Osteoblast (primary cell): ENCODE measurements at regions not wholly inside any gene's neighbourhood (a gene's known extent, or its start where the extent isn't known, plus 50 kb on each side); places are given as distances from the start of the nearest gene placed in this dataset.

Experiments used
- DNase-seq: peaks from one replicate; pipeline ENCODE4 v3.0.0; 2011; ENCODE audit warnings: low spot score, mixed read lengths; ENCODE audit not compliant: insufficient read length; ENCODE audit errors: missing footprints
- H2AFZ ChIP-seq: 2 replicates; pipeline ENCODE4 v1.6.0; 2011; ENCODE audit warnings: mild to moderate bottlenecking, low read length
- H3K27ac ChIP-seq: 2 replicates; pipeline ENCODE4 v1.5.1; 2011; ENCODE audit warnings: mild to moderate bottlenecking, low read depth, low read length, moderate library complexity
- H3K27me3 ChIP-seq: 2 replicates; pipeline ENCODE4 v1.6.0; 2012; ENCODE audit warnings: mild to moderate bottlenecking, control low read depth, inconsistent platforms, low read length, moderate library complexity; ENCODE audit not compliant: insufficient read depth
- H3K36me3 ChIP-seq: 2 replicates; pipeline ENCODE4 v1.5.1; 2011; ENCODE audit warnings: mild to moderate bottlenecking, low read length, control low read depth, moderate library complexity; ENCODE audit not compliant: insufficient read depth
- H3K4me1 ChIP-seq: 2 replicates; pipeline ENCODE4 v1.5.1; 2011; ENCODE audit warnings: mild to moderate bottlenecking, low read length, control low read depth, moderate library complexity; ENCODE audit not compliant: insufficient read depth
- H3K4me2 ChIP-seq: 2 replicates; pipeline ENCODE4 v1.6.0; 2011; ENCODE audit warnings: mild to moderate bottlenecking, low read length; ENCODE audit not compliant: insufficient read depth
- H3K4me3 ChIP-seq: fragments of 200-600 bp; sonication (generic); 3 replicates; pipeline ENCODE4 v1.5.1; 2012; ENCODE audit warnings: mild to moderate bottlenecking, low read length, inconsistent platforms; ENCODE audit not compliant: insufficient read depth
- H3K79me2 ChIP-seq: 2 replicates; pipeline ENCODE4 v1.6.0; 2012; ENCODE audit warnings: mild to moderate bottlenecking, low read length, control low read depth, inconsistent platforms; ENCODE audit not compliant: insufficient read depth
- H3K9me3 ChIP-seq: 2 replicates; pipeline ENCODE4 v1.5.1; 2011; ENCODE audit warnings: low read depth, low read length, control low read depth
- H4K20me1 ChIP-seq: 2 replicates; pipeline ENCODE4 v1.6.0; 2012; ENCODE audit warnings: mild to moderate bottlenecking, low read length, control low read depth; ENCODE audit not compliant: insufficient read depth
- TF ChIP-seq, protein P1 (sequence below): IDR thresholded peaks from 2 replicates; pipeline ENCODE4 v1.5.1; 2011; ENCODE audit warnings: mild to moderate bottlenecking, low read depth, low read length, moderate library complexity; ENCODE audit errors: extremely low read depth

DNA sequence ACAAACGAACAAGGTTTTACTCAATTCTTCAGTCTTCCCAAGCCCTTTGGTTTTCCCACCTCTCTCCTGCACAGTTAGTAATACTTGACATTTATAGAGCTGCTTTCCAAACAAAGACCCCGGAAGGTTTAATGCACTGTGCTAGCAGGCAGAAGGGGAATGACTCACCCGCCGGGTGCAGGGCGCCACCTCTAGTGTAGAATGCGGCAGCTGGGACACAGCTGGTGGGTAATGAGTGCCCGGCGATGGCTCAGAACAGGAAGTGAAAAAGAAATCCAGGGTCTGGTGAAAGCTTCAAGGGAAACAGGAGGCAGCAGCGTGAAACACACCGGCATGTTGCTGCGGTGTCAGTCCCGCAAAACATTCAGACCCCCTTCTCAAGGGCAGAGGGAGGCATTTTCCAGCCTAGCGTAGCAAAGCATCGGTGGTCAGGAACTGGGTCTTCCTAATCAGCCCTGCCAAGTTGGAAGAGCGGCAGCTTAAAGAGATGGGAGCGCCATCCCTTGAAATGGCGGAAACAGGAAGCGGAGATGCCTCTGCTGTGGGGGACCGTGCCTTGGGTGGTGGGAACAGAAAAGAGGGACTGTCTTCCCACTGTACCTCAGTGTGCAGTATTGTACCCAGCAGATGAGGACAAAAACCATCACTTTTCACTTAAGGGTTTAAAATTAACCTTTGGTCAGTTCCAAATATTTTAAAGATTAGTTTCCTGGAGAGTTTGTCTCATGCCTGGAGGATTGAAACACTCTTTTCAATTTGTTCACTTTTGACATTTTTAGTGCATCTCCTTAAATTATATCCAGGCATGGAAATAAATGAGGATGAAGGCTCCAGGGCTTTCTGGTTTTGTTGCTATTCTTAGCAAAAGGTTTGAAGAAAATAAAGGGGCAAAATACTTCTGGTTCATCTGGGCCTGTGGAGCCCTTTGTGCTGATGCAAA is 160.7 kb upstream of the MCTP2 start:
- H3K27ac ChIP-seq, result no peak overlapping the region
- H3K9me3 ChIP-seq, result no peaks in the 10 kb centered on the region
- H2AFZ ChIP-seq, result no peak overlapping the region
- H3K4me1 ChIP-seq, result no peaks in the 10 kb centered on the region
- H3K27me3 ChIP-seq, result no peaks in the 10 kb centered on the region
- DNase-seq, result no peak
- no peaks in the 10 kb centered on the region for H3K79me2 ChIP-seq
- H3K4me2 ChIP-seq, result no peak overlapping the region
- H3K36me3 ChIP-seq, result no peaks in the 10 kb centered on the region
- no peak overlapping the region for H3K4me3 ChIP-seq
- no peaks in the 10 kb centered on the region for H4K20me1 ChIP-seq
- TF ChIP-seq, protein P1, sequence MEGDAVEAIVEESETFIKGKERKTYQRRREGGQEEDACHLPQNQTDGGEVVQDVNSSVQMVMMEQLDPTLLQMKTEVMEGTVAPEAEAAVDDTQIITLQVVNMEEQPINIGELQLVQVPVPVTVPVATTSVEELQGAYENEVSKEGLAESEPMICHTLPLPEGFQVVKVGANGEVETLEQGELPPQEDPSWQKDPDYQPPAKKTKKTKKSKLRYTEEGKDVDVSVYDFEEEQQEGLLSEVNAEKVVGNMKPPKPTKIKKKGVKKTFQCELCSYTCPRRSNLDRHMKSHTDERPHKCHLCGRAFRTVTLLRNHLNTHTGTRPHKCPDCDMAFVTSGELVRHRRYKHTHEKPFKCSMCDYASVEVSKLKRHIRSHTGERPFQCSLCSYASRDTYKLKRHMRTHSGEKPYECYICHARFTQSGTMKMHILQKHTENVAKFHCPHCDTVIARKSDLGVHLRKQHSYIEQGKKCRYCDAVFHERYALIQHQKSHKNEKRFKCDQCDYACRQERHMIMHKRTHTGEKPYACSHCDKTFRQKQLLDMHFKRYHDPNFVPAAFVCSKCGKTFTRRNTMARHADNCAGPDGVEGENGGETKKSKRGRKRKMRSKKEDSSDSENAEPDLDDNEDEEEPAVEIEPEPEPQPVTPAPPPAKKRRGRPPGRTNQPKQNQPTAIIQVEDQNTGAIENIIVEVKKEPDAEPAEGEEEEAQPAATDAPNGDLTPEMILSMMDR, result no peak

DNA sequence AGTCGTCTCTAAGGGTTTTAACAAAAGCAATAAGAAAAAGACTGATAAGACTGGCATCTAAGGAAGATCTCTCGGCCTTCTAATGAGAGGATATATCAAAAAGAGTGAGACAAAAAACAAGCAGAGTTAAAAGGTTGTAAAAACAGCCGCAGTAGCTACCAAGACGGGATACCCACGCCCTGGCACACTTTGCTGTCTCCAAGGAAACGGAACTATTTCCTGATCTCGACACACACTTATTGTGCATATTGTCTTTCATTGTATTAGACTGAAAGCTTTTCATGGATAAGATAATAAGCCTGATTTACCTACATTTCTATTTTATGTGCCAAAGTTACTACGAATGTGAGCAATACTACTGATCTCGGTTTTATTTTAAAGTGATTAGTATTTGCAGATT is 161.5 kb upstream of the MCTP2 start:
- no peaks in the 10 kb centered on the region for H3K36me3 ChIP-seq
- no peaks in the 10 kb centered on the region for H4K20me1 ChIP-seq
- no peak for DNase-seq
- no peaks in the 10 kb centered on the region for H3K27me3 ChIP-seq
- no peaks in the 10 kb centered on the region for H3K4me1 ChIP-seq
- TF ChIP-seq, protein P1, result no peak
- no peak overlapping the region for H3K4me2 ChIP-seq
- H3K9me3 ChIP-seq, result no peaks in the 10 kb centered on the region
- H2AFZ ChIP-seq, result no peak overlapping the region
- no peak overlapping the region for H3K27ac ChIP-seq
- no peaks in the 10 kb centered on the region for H3K79me2 ChIP-seq
- H3K4me3 ChIP-seq, result no peak overlapping the region

DNA sequence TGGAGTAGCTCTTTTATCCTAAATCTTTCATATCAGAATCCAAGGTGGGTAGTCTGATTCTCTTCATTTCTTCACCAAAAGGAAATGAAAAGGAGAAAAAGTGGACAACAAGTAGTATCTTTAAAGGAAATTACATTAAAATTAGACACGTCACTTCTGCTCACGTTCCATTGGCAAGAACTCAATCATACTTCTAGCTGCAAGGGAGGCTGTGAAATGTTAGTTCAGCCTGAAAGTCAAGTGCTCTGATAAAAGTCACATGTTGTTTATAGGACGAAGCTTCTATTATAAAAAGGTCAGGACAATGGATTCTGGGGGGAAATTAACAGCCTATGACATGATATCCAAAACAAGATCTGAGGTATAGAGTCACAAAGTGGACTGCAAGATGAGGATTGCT is 164.6 kb upstream of the MCTP2 start:
- Histone ChIP-seq H3K79me2 (no peaks in the 10 kb centered on the region), H3K27ac (no peak overlapping the region), H3K9me3 (no peaks in the 10 kb centered on the region), H3K4me3 (no peak overlapping the region), H3K36me3 (no peaks in the 10 kb centered on the region), H3K27me3 (no peaks in the 10 kb centered on the region), H3K4me2 (no peak overlapping the region), H2AFZ (no peak overlapping the region), H3K4me1 (no peaks in the 10 kb centered on the region), H4K20me1 (no peaks in the 10 kb centered on the region)
- DNase-seq, result no peak
- TF ChIP-seq, protein P1, result no peak

- Histone ChIP-seq H3K4me2 (no peak overlapping the region), H3K79me2 (no peaks in the 10 kb centered on the region), H3K4me3 (no peak overlapping the region), H3K27ac (no peak overlapping the region), H3K36me3 (no peaks in the 10 kb centered on the region), H2AFZ (no peak overlapping the region), H3K4me1 (no peaks in the 10 kb centered on the region), H3K27me3 (no peaks in the 10 kb centered on the region), H4K20me1 (no peaks in the 10 kb centered on the region), H3K9me3 (no peaks in the 10 kb centered on the region)
- TF ChIP-seq, protein P1, result no peak
- DNase-seq, result no peak
These were observed 165.3 kb upstream of the MCTP2 start for GRCh38 chr15:94066046-94066445.
